ENCODE measurements at regions not wholly inside any gene's neighbourhood (a gene's known extent, or its start where the extent isn't known, plus 50 kb on each side); places are given as distances from the start of the nearest gene placed in this dataset. TPM values are rescaled to one million over a fixed set of nuclear protein-coding genes. Genes with fewer than 3 reads are reported as not detected.

- peaks cover 31% of the 10 kb centered on the region for H3K9me3 Mint-ChIP-seq (ENCODE audit: unreplicated experiment)
- H3K4me3 ChIP-seq (ENCODE audit: low read depth, low read length): no peak overlapping the region
- no peak overlapping the region for H3K27ac Mint-ChIP-seq (ENCODE audit: unreplicated experiment)
- TF ChIP-seq CTCF (IDR thresholded peaks at IDR 0.05; ENCODE audit: insufficient read depth in 1 of 2, low read depth in 1 of 2, low read length in 1 of 2, severe bottlenecking in 1 of 2, unreplicated experiment in 1 of 2): no peak
- H3K36me3 ChIP-seq (ENCODE audit: control insufficient read depth, insufficient read depth, low read length): no peaks in the 10 kb centered on the region
- ChIA-PET POLR2A (no interaction called here), CTCF (no interaction called here)
- no peaks in the 10 kb centered on the region for H3K27me3 ChIP-seq (replicated peaks; ENCODE audit: control insufficient read depth, insufficient read depth, low read length)
- no peak overlapping the region for H3K4me3 Mint-ChIP-seq (ENCODE audit: unreplicated experiment)
- DNase-seq: no peak
- no TSS peak for BruUV-seq (replicated peaks)
- intact Hi-C loops (cut with micrococcal nuclease; ENCODE audit: unreplicated experiment): no loop called here
- no peaks in the 10 kb centered on the region for H3K4me1 ChIP-seq
- H3K9me3 ChIP-seq: peaks cover 5% of the 10 kb centered on the region; the same call in 1 of the 2 replicates
- no peaks in the 10 kb centered on the region for H3K4me1 Mint-ChIP-seq (ENCODE audit: low read depth, unreplicated experiment)
- no peaks in the 10 kb centered on the region for H3K27me3 Mint-ChIP-seq (ENCODE audit: insufficient read depth, unreplicated experiment)
- no peaks in the 10 kb centered on the region for H3K36me3 Mint-ChIP-seq (ENCODE audit: insufficient read depth, unreplicated experiment)
Measured at GRCh38 chr3:118846176-118846575, 188.5 kb downstream of the IGSF11 start.

Small RNA genes in the stretch of these regions (microRNA-seq; reads per million reads assigned to microRNA genes)
- not detected for gene MIR4447
